Muscle layer of colon (tissue), 2 donors: ENCODE measurements at regions not wholly inside any gene's neighbourhood (a gene's known extent, or its start where the extent isn't known, plus 50 kb on each side); places are given as distances from the start of the nearest gene placed in this dataset.
"Not testable (repeated sequence)": the region's sequence is repeated elsewhere in the genome, so short reads cannot be mapped to it uniquely, and the experiment has no call there.

ENCODE experiments used
- H3K27ac ChIP-seq: one replicate; pipeline ENCODE4 v1.7.0; 2013; ENCODE audit warnings: low read depth, mild to moderate bottlenecking, low read length, moderate library complexity
- H3K27me3 ChIP-seq, 2 donors: one replicate each; pipeline ENCODE4 v1.7.0; 2013; ENCODE audit warnings: low read length in 2 of 2, mild to moderate bottlenecking in 2 of 2; ENCODE audit not compliant: insufficient read depth in 2 of 2, control insufficient read depth in 1 of 2
- H3K36me3 ChIP-seq: one replicate; pipeline ENCODE4 v1.7.0; 2013; ENCODE audit warnings: mild to moderate bottlenecking, low read length; ENCODE audit not compliant: insufficient read depth
- H3K4me1 ChIP-seq: one replicate; pipeline ENCODE4 v1.7.0; 2013; ENCODE audit warnings: mild to moderate bottlenecking, low read length; ENCODE audit not compliant: insufficient read depth
- H3K4me3 ChIP-seq, 2 donors: one replicate each; pipeline ENCODE4 v1.7.0; 2013; ENCODE audit warnings: low read length in 2 of 2, low read depth in 1 of 2, mild to moderate bottlenecking in 1 of 2, moderate library complexity in 1 of 2
- H3K9ac ChIP-seq: one replicate; pipeline ENCODE4 v1.7.0; 2013; ENCODE audit warnings: low read length
- H3K9me3 ChIP-seq: one replicate; pipeline ENCODE4 v1.7.0; 2013; ENCODE audit warnings: mild to moderate bottlenecking, low read length
- donor health status: abdominal sarcoma.
- donor health status: Adenocarcinoma of cecum.

DNA sequence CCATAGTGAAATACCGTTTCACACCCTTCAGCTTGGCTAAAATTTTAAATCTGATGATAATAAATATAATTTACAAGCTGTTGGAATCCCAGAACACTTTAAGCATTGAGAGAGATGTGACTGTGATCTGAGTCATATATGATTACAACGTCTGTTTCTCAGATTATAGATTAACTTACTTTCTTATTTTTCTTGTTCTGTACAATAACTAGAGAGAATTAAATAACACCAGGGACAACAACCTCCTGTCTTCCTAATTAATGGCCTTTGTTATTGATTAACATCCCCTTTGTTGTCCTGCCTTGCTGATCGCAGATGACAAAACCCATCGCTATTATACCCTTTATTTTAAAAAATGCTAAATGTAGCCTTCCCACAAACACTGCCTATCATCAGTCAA, 87.8 kb upstream of the EZR start:
- H3K36me3 ChIP-seq = no peaks in the 10 kb centered on the region
- no peaks in the 10 kb centered on the region for H3K27me3 ChIP-seq
- H3K27ac ChIP-seq = no peak overlapping the region
- H3K4me3 ChIP-seq = no peak overlapping the region
- no peak overlapping the region for H3K9ac ChIP-seq
- H3K9me3 ChIP-seq = no peaks in the 10 kb centered on the region
- no peaks in the 10 kb centered on the region for H3K4me1 ChIP-seq

GRCh38 chr6:158905277-158905676, 86.1 kb upstream of the EZR start:
- Histone ChIP-seq H3K27ac (no peak overlapping the region), H3K36me3 (no peaks in the 10 kb centered on the region), H3K4me1 (no peaks in the 10 kb centered on the region), H3K27me3 (no peaks in the 10 kb centered on the region), H3K9me3 (no peaks in the 10 kb centered on the region), H3K4me3 (no peak overlapping the region), H3K9ac (no peak overlapping the region)

DNA sequence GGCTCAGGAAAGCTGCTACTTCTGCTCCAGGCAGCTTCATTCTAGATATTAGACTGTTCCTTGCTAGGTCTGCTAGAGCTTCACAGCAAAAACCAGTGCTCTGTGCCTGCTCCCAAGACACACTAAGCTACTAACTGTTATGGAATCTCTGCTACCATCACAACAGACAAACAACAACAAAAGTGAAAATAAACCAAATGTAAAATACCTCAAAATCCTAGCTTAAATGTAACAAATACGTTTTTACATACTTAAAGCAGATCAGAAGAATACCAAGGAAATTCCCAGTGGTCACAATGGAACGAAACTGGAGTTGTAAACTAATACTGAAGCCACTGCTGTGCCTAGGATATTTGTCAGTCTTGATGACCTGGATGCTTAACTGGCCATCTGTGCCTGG, 84.6 kb upstream of the EZR start:
- H3K4me3 ChIP-seq = no peak overlapping the region
- H3K9me3 ChIP-seq = no peaks in the 10 kb centered on the region
- H3K27ac ChIP-seq = no peak overlapping the region

DNA sequence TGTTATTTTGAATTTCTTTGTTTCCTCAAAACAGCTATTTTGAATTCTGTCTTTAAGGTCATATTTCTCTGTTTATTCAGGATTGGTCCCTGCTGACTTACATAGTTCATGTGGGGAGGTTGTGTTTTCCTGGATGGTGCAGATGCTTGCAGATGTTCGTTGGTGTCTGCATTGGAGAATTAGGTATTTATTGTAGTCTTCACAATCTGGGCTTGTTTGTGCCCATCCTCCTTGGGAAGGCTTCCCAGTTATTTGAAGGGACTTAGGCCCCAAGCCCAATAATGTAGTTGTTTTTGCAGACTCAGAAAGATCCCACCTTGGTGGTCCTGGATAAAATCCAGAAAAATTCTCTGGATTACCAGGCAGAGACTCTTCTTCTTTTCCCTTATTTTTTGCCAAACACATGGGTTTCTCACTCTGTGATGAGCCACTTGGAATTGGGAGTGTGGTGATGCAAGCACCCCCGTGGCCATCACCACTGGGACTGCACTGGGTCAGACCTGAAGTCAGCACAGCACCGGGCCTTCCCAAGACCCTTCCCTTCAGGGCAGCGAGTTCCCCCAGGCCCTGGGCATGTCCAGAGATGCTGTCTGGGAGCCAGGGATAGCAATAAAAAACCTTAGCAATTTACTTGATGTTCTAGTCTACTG, 81.6 kb upstream of the EZR start:
- H3K36me3 ChIP-seq = no peaks in the 10 kb centered on the region
- H3K9me3 ChIP-seq = no peaks in the 10 kb centered on the region
- no peak overlapping the region for H3K9ac ChIP-seq
- no peak overlapping the region for H3K4me3 ChIP-seq
- no peaks in the 10 kb centered on the region for H3K4me1 ChIP-seq
- H3K27ac ChIP-seq = no peak overlapping the region
- H3K27me3 ChIP-seq = no peaks in the 10 kb centered on the region

More for the DNA sequence above, 84.6 kb upstream of the EZR start:
- no peaks in the 10 kb centered on the region for H3K36me3 ChIP-seq
- H3K4me1 ChIP-seq = no peaks in the 10 kb centered on the region
- H3K27me3 ChIP-seq = no peaks in the 10 kb centered on the region
- no peak overlapping the region for H3K9ac ChIP-seq

GRCh38 chr6:158897236-158897635, 78.1 kb upstream of the EZR start:
- H3K9me3 ChIP-seq = no peaks in the 10 kb centered on the region
- no peaks in the 10 kb centered on the region for H3K4me1 ChIP-seq
- no peak overlapping the region for H3K9ac ChIP-seq
- no peaks in the 10 kb centered on the region for H3K36me3 ChIP-seq
- no peak overlapping the region for H3K4me3 ChIP-seq
- no peak overlapping the region for H3K27ac ChIP-seq
- no peaks in the 10 kb centered on the region for H3K27me3 ChIP-seq

DNA sequence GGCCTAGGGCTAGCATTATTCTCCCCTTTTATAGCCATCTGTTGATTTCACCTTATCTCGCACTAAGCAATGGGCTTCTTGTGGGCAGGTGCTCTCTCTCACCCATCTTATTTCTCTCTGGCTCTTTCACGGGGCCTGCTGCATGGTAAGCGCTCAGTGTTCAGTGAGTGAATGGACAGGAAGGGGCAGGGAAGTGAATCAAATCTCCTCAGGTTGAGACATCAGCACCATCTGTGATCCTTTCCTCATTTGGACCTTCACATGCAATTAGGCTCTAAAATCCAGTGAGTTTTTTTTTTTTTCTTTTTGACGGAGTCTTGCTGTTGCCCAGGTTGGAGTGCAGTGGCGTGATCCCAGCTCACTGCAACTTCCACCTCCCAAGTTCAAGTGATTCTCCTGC, 76.5 kb upstream of the EZR start:
- no peak overlapping the region for H3K27ac ChIP-seq
- H3K4me1 ChIP-seq = no peaks in the 10 kb centered on the region

GRCh38 chr6:158894193-158894592, 75.0 kb upstream of the EZR start:
- no peak overlapping the region for H3K27ac ChIP-seq
- H3K9ac ChIP-seq = no peak overlapping the region
- H3K27me3 ChIP-seq = no peaks in the 10 kb centered on the region
- no peaks in the 10 kb centered on the region for H3K9me3 ChIP-seq
- no peak overlapping the region for H3K4me3 ChIP-seq
- H3K4me1 ChIP-seq = no peaks in the 10 kb centered on the region
- no peaks in the 10 kb centered on the region for H3K36me3 ChIP-seq

More for the DNA sequence above, 76.5 kb upstream of the EZR start:
- no peaks in the 10 kb centered on the region for H3K27me3 ChIP-seq
- no peak overlapping the region for H3K9ac ChIP-seq
- H3K4me3 ChIP-seq = no peak overlapping the region
- no peaks in the 10 kb centered on the region for H3K36me3 ChIP-seq
- no peaks in the 10 kb centered on the region for H3K9me3 ChIP-seq

DNA sequence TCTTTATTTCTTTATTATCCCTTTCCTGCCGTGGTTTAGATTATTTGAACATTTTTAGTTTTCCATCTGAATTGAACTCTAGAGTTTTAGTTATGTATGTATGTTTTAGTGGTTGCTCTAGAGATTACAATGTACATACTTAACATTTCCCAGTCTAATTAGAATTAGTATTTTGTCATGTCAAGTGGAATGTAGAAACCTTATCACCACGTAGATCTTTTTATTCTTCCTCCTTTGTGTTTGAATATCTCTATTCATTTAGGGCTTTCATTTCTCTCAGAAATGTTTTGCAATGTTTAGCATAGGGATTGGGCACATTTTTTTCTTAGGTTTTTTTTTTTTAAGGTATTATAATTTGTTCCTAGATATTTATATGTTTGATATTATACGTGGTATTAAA, 73.1 kb upstream of the EZR start:
- Histone ChIP-seq H3K4me3 (no peak overlapping the region), H3K27ac (no peak overlapping the region), H3K4me1 (no peaks in the 10 kb centered on the region), H3K9ac (no peak overlapping the region), H3K9me3 (no peaks in the 10 kb centered on the region), H3K36me3 (no peaks in the 10 kb centered on the region), H3K27me3 (no peaks in the 10 kb centered on the region)

- H3K9me3 ChIP-seq, H3K4me1 ChIP-seq, H3K9ac ChIP-seq, H3K27me3 ChIP-seq, H3K27ac ChIP-seq, H3K4me3 ChIP-seq, H3K36me3 ChIP-seq: not testable (repeated sequence)
Measured at GRCh38 chr6:158891560-158891959, 72.4 kb upstream of the EZR start.

DNA sequence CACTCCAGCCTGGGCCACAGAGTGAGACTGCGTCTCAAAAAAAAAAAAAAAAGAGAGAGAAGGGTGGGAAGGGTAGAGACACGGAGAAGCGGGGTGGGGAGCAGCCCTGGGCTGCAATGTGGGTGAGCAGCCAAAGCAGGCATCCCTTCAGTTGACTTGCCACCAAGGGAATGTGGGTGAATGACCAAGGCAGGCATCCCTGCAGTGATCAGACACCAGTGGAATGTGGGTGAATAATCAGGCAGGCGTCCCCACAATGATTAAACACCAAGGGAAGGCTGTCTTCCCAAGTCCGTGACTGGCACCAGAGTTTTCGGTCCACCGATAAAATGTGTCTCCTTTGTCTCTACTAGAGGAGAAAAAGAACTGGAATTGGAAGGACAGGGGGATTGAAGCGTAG, 69.0 kb upstream of the EZR start:
- H3K9me3 ChIP-seq, H3K27ac ChIP-seq, H3K4me3 ChIP-seq, H3K9ac ChIP-seq, H3K36me3 ChIP-seq, H3K27me3 ChIP-seq, H3K4me1 ChIP-seq: not testable (repeated sequence)

- not testable (repeated sequence) for H3K36me3 ChIP-seq, H3K9me3 ChIP-seq, H3K27me3 ChIP-seq, H3K4me3 ChIP-seq, H3K4me1 ChIP-seq, H3K9ac ChIP-seq, H3K27ac ChIP-seq
Measured at GRCh38 chr6:158886346-158886977, 67.3 kb upstream of the EZR start.

DNA sequence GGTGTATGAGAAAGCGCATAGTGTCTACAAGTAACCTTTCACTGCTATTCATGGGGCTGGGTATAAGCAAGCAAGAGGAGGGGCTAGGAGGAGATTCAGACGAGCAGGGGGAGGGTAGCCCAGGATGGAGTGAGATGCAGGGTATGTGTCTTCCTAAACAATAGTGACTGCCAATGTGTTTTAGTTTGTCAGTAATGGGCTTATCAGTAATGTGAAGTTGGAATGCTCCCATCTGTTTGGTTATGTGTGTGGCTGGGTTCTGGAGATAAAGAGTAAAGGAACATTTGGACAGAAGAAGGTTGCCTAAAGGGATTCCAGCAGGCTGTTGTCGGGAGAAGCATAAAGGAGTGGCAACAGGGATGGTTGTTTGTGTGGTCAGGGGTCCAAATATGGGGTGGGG, 62.7 kb upstream of the EZR start:
- not testable (repeated sequence) for H3K4me3 ChIP-seq, H3K27me3 ChIP-seq, H3K27ac ChIP-seq, H3K4me1 ChIP-seq, H3K9ac ChIP-seq, H3K36me3 ChIP-seq, H3K9me3 ChIP-seq
